DND-41 (cell line): ENCODE measurements at regions not wholly inside any gene's neighbourhood (a gene's known extent, or its start where the extent isn't known, plus 50 kb on each side); places are given as distances from the start of the nearest gene placed in this dataset.

ENCODE experiments used
- CTCF ChIP-seq: IDR thresholded peaks from 2 replicates; pipeline ENCODE4 v1.5.1; 2012; ENCODE audit warnings: borderline replicate concordance, low read length, moderate library complexity, mild to moderate bottlenecking; ENCODE audit not compliant: poor library complexity, severe bottlenecking; ENCODE audit errors: extremely low read depth
- EZH2 ChIP-seq: IDR thresholded peaks from 3 replicates; pipeline ENCODE4 v1.6.1; 2012; ENCODE audit warnings: borderline replicate concordance, low read depth, mild to moderate bottlenecking, moderate library complexity, low read length, inconsistent platforms; ENCODE audit not compliant: severe bottlenecking

GRCh38 chr10:32142646-32143045 is 86.4 kb upstream of the KIF5B start:
- no peak for TF ChIP-seq CTCF
- no peak for TF ChIP-seq EZH2
